T-helper 1 cell treated with Interleukin-12 subunit alpha and Interleukin-12 subunit beta and Interleukin-4 antibody, amounts not matched to agents 30 ng/mL and 1 ng/mL, for 36 hours (primary cell): ENCODE measurements at regions not wholly inside any gene's neighbourhood (a gene's known extent, or its start where the extent isn't known, plus 50 kb on each side); places are given as distances from the start of the nearest gene placed in this dataset.
"Not testable (repeated sequence)": the region's sequence is repeated elsewhere in the genome, so short reads cannot be mapped to it uniquely, and the experiment has no call there.

Source experiments
- intact Hi-C: fragments of 100-400 bp; cut with micrococcal nuclease; formaldehyde crosslinking; loops from one replicate; pipeline ENCODE4 v1.15.1; 2024

- intact Hi-C loops: no loop called here
Observed at GRCh38 chr5:43833961-43834360, 231.0 kb downstream of the NNT start.

GRCh38 chr5:43824325-43824964, 221.5 kb downstream of the NNT start:
- intact Hi-C loops: not testable (repeated sequence)

- intact Hi-C loops: not testable (repeated sequence)
Observed at GRCh38 chr5:43818394-43818793, 215.4 kb downstream of the NNT start.

- intact Hi-C loops: no loop called here
Observed at GRCh38 chr5:43815497-43815896, 212.5 kb downstream of the NNT start.

GRCh38 chr5:43804723-43805122, 201.7 kb downstream of the NNT start:
- intact Hi-C loops: no loop called here

- intact Hi-C loops: no loop called here
Observed at GRCh38 chr5:43804041-43804440, 201.1 kb downstream of the NNT start.

- intact Hi-C loops: no loop called here
Observed at GRCh38 chr5:43802651-43803050, 199.7 kb downstream of the NNT start.

- intact Hi-C loops: no loop called here
Observed at GRCh38 chr5:43802119-43802518, 199.1 kb downstream of the NNT start.

GRCh38 chr5:43798740-43799139, 195.8 kb downstream of the NNT start:
- intact Hi-C loops: no loop called here

- intact Hi-C loops: not testable (repeated sequence)
Observed at GRCh38 chr5:43791880-43792279, 188.9 kb downstream of the NNT start.

GRCh38 chr5:43785198-43785597, 182.2 kb downstream of the NNT start:
- intact Hi-C loops: no loop called here

- intact Hi-C loops: no loop called here
Observed at GRCh38 chr5:43780586-43780985, 177.6 kb downstream of the NNT start.

- intact Hi-C loops: no loop called here
Observed at GRCh38 chr5:43774881-43775399, 172.0 kb downstream of the NNT start.

GRCh38 chr5:43773478-43773844, 170.5 kb downstream of the NNT start:
- intact Hi-C loops: no loop called here

GRCh38 chr5:43772764-43773477, 169.9 kb downstream of the NNT start:
- intact Hi-C loops: no loop called here

GRCh38 chr5:43772458-43772763, 169.4 kb downstream of the NNT start:
- intact Hi-C loops: no loop called here

- intact Hi-C loops: no loop called here
Observed at GRCh38 chr5:43771611-43772031, 168.6 kb downstream of the NNT start.

GRCh38 chr5:43769571-43770355, 166.8 kb downstream of the NNT start:
- intact Hi-C loops: no loop called here
